ENCODE measurements at regions not wholly inside any gene's neighbourhood (a gene's known extent, or its start where the extent isn't known, plus 50 kb on each side); places are given as distances from the start of the nearest gene placed in this dataset.

GRCh38 chrX:124557976-124558375, 211.6 kb downstream of the SH2D1A start:
- H3K4me3 Mint-ChIP-seq: no peak overlapping the region
- no peaks in the 10 kb centered on the region for H3K4me1 Mint-ChIP-seq
- H3K27ac Mint-ChIP-seq: no peak overlapping the region
- H3K36me3 Mint-ChIP-seq (ENCODE audit: low read depth): no peaks in the 10 kb centered on the region
- no peaks in the 10 kb centered on the region for H3K9me3 Mint-ChIP-seq
- H3K27me3 Mint-ChIP-seq (ENCODE audit: low read depth, poor library complexity): peaks cover 2% of the 10 kb centered on the region
- DNase-seq: no peak
- TF ChIP-seq, protein P1, sequence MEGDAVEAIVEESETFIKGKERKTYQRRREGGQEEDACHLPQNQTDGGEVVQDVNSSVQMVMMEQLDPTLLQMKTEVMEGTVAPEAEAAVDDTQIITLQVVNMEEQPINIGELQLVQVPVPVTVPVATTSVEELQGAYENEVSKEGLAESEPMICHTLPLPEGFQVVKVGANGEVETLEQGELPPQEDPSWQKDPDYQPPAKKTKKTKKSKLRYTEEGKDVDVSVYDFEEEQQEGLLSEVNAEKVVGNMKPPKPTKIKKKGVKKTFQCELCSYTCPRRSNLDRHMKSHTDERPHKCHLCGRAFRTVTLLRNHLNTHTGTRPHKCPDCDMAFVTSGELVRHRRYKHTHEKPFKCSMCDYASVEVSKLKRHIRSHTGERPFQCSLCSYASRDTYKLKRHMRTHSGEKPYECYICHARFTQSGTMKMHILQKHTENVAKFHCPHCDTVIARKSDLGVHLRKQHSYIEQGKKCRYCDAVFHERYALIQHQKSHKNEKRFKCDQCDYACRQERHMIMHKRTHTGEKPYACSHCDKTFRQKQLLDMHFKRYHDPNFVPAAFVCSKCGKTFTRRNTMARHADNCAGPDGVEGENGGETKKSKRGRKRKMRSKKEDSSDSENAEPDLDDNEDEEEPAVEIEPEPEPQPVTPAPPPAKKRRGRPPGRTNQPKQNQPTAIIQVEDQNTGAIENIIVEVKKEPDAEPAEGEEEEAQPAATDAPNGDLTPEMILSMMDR (IDR thresholded peaks at IDR 0.05): no peak

DNA sequence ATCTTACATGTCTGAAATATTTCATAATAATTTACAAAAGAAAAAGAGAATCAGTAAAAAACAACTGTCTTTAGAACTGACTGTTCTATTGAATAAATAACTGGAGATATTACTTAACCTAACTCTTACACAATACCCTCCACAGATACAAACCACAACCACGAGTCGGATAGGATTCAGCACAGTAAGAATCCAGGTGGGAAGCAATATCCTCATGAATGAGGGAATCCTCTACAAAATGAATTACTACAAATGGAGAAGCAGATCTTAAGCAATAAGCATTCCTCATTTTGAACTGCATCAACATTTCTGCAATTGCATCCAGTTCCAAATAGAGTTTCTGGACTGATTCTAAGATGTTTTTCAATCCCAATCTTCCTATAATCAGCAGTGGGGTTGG, 227.1 kb downstream of the SH2D1A start:
- TF ChIP-seq, protein P1 (IDR thresholded peaks at IDR 0.05): no peak
- Mint-ChIP-seq H3K4me1 (no peaks in the 10 kb centered on the region), H3K4me3 (no peak overlapping the region), H3K27ac (no peak overlapping the region), H3K27me3 (ENCODE audit: low read depth, poor library complexity) (no peaks in the 10 kb centered on the region), H3K9me3 (no peaks in the 10 kb centered on the region), H3K36me3 (ENCODE audit: low read depth) (no peaks in the 10 kb centered on the region)
- DNase-seq: no peak

GRCh38 chrX:124592744-124593143, 246.4 kb downstream of the SH2D1A start:
- no peak for DNase-seq
- Mint-ChIP-seq H3K4me1 (no peaks in the 10 kb centered on the region), H3K27me3 (ENCODE audit: low read depth, poor library complexity) (peaks cover 2% of the 10 kb centered on the region), H3K9me3 (peaks cover 12% of the 10 kb centered on the region), H3K36me3 (ENCODE audit: low read depth) (peaks cover 5% of the 10 kb centered on the region), H3K27ac (no peak overlapping the region), H3K4me3 (no peak overlapping the region)
- TF ChIP-seq, protein P1 (IDR thresholded peaks at IDR 0.05): no peak

GRCh38 chrX:124594017-124594651, 247.8 kb downstream of the SH2D1A start:
- Mint-ChIP-seq H3K4me1 (no peaks in the 10 kb centered on the region), H3K4me3 (no peak overlapping the region), H3K27ac (no peak overlapping the region), H3K36me3 (ENCODE audit: low read depth) (peaks cover 1% of the 10 kb centered on the region), H3K27me3 (ENCODE audit: low read depth, poor library complexity) (peaks cover 2% of the 10 kb centered on the region), H3K9me3 (peaks cover 7% of the 10 kb centered on the region)
- TF ChIP-seq, protein P1 (IDR thresholded peaks at IDR 0.05): no peak
- DNase-seq: no peak

GRCh38 chrX:124605511-124605910, 259.1 kb downstream of the SH2D1A start:
- DNase-seq: no peak
- Mint-ChIP-seq H3K27ac (no peak overlapping the region), H3K4me3 (no peak overlapping the region), H3K4me1 (no peaks in the 10 kb centered on the region), H3K36me3 (ENCODE audit: low read depth) (no peaks in the 10 kb centered on the region), H3K27me3 (ENCODE audit: low read depth, poor library complexity) (no peaks in the 10 kb centered on the region), H3K9me3 (no peaks in the 10 kb centered on the region)
- TF ChIP-seq, protein P1 (IDR thresholded peaks at IDR 0.05): no peak

- Mint-ChIP-seq H3K9me3 (no peaks in the 10 kb centered on the region), H3K27me3 (ENCODE audit: low read depth, poor library complexity) (no peaks in the 10 kb centered on the region), H3K4me3 (no peak overlapping the region), H3K27ac (no peak overlapping the region), H3K4me1 (no peaks in the 10 kb centered on the region), H3K36me3 (ENCODE audit: low read depth) (no peaks in the 10 kb centered on the region)
- TF ChIP-seq, protein P1 (IDR thresholded peaks at IDR 0.05): no peak
- no peak for DNase-seq
Measured at GRCh38 chrX:124606724-124607123, 260.4 kb downstream of the SH2D1A start.

Data from nephron progenitor cell (in vitro differentiated cells).